Endodermal cell (in vitro differentiated cells): ENCODE measurements at regions not wholly inside any gene's neighbourhood (a gene's known extent, or its start where the extent isn't known, plus 50 kb on each side); places are given as distances from the start of the nearest gene placed in this dataset.

Experiments used
- DNase-seq: peaks from one replicate; pipeline ENCODE4 v3.0.0-alpha.2; 2017
- H3K27ac ChIP-seq: 2 replicates; pipeline ENCODE4 v1.5.1; 2013; ENCODE audit warnings: mild to moderate bottlenecking, low read depth, low read length, moderate library complexity
- H3K27me3 ChIP-seq: 2 replicates; pipeline ENCODE4 v1.6.1; 2013; ENCODE audit warnings: mild to moderate bottlenecking, low read length, moderate library complexity; ENCODE audit not compliant: insufficient read depth, control insufficient read depth, poor library complexity, severe bottlenecking
- H3K36me3 ChIP-seq: 2 replicates; pipeline ENCODE4 v1.7.0; 2013; ENCODE audit warnings: mild to moderate bottlenecking, low read length, moderate library complexity; ENCODE audit not compliant: control insufficient read depth, insufficient read depth
- H3K4me1 ChIP-seq: one replicate; pipeline ENCODE4 v1.7.0; 2013; ENCODE audit warnings: low read length; ENCODE audit not compliant: control insufficient read depth, insufficient read depth
- H3K4me3 ChIP-seq: 2 replicates; pipeline ENCODE4 v1.5.1; 2013; ENCODE audit warnings: mild to moderate bottlenecking, low read length, moderate library complexity
- H3K9ac ChIP-seq: 2 replicates; pipeline ENCODE4 v1.6.1; 2013; ENCODE audit warnings: mild to moderate bottlenecking, low read length, moderate library complexity; ENCODE audit not compliant: poor library complexity, severe bottlenecking; ENCODE audit errors: extremely low read depth
- H3K9me3 ChIP-seq: 2 replicates; pipeline ENCODE4 v1.6.1; 2013; ENCODE audit warnings: mild to moderate bottlenecking, low read length, moderate library complexity; ENCODE audit not compliant: control insufficient read depth
- H3K27ac Mint-ChIP-seq: 2 replicates; pipeline ENCODE4 v1.8.0; 2020; ENCODE audit warnings: mixed read lengths
- H3K27me3 Mint-ChIP-seq: 2 replicates; pipeline ENCODE4 v1.8.0; 2021; ENCODE audit warnings: mild to moderate bottlenecking, mixed read lengths; ENCODE audit not compliant: insufficient read depth
- H3K36me3 Mint-ChIP-seq: 2 replicates; pipeline ENCODE4 v1.8.0; 2020; ENCODE audit warnings: low read depth, mixed read lengths
- H3K4me1 Mint-ChIP-seq: 2 replicates; pipeline ENCODE4 v1.8.0; 2020; ENCODE audit warnings: mixed read lengths
- H3K4me3 Mint-ChIP-seq: 2 replicates; pipeline ENCODE4 v1.8.0; 2020; ENCODE audit warnings: mild to moderate bottlenecking, moderate library complexity, mixed read lengths
- H3K9me3 Mint-ChIP-seq: 2 replicates; pipeline ENCODE4 v1.8.0; 2020; ENCODE audit warnings: mild to moderate bottlenecking, mixed read lengths
- WGBS, 2 experiments: methylation state at CpG; one replicate each; pipeline versions ENCODE4 v1.1.5 to v1.1.7; 2013; ENCODE audit warnings: missing lambda C conversion rate in 2 of 2, mixed read lengths in 1 of 2; ENCODE audit not compliant: insufficient coverage in 1 of 2, insufficient read length in 1 of 2; 5-methylcytosine and 5-hydroxymethylcytosine counted together
- TF ChIP-seq, protein P1 (sequence below): fragments of 200-600 bp; sonication (generic); conservative IDR thresholded peaks from 2 replicates; pipeline ENCODE4 v1.5.0; 2021; ENCODE audit warnings: antibody characterized with exemption, mild to moderate bottlenecking

DNA sequence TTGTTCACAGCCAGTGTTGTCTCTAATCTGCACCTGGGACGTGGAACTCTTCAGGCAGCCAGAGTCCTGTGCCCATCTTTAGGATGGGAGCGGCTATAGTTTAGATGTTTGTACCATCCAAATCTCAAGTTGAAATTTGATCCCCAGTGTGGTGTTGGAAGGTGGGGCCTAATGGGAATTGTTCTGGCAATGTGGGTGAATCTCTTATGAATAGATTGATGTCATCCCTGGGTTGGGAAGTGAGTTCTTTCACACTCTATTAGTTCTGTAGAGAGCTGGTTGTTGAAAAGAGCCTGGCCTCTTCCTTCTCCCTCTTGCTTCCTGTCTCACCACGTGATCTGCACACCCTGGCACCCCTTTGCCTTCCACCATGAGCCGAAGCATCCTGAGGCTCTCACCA, 300.9 kb downstream of the TXNL1 start:
- no peak for DNase-seq
- Histone ChIP-seq H3K4me1 (no peaks in the 10 kb centered on the region), H3K27ac (no peak overlapping the region), H3K9ac (no peak overlapping the region), H3K36me3 (no peaks in the 10 kb centered on the region), H3K27me3 (no peaks in the 10 kb centered on the region), H3K9me3 (no peaks in the 10 kb centered on the region), H3K4me3 (no peak overlapping the region)
- no peaks in the 10 kb centered on the region for H3K27me3 Mint-ChIP-seq
- no peaks in the 10 kb centered on the region for H3K4me1 Mint-ChIP-seq
- H3K27ac Mint-ChIP-seq: no peak overlapping the region
- TF ChIP-seq, protein P1, sequence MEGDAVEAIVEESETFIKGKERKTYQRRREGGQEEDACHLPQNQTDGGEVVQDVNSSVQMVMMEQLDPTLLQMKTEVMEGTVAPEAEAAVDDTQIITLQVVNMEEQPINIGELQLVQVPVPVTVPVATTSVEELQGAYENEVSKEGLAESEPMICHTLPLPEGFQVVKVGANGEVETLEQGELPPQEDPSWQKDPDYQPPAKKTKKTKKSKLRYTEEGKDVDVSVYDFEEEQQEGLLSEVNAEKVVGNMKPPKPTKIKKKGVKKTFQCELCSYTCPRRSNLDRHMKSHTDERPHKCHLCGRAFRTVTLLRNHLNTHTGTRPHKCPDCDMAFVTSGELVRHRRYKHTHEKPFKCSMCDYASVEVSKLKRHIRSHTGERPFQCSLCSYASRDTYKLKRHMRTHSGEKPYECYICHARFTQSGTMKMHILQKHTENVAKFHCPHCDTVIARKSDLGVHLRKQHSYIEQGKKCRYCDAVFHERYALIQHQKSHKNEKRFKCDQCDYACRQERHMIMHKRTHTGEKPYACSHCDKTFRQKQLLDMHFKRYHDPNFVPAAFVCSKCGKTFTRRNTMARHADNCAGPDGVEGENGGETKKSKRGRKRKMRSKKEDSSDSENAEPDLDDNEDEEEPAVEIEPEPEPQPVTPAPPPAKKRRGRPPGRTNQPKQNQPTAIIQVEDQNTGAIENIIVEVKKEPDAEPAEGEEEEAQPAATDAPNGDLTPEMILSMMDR: no peak
- H3K9me3 Mint-ChIP-seq: peaks cover 4% of the 10 kb centered on the region
- WGBS, 2 experiments: 90% methylated on average over 3 to 4 of the region's 4 CpGs
- H3K36me3 Mint-ChIP-seq: no peaks in the 10 kb centered on the region
- H3K4me3 Mint-ChIP-seq: no peak overlapping the region

- Histone ChIP-seq H3K9me3 (no peaks in the 10 kb centered on the region), H3K36me3 (no peaks in the 10 kb centered on the region), H3K27me3 (no peaks in the 10 kb centered on the region), H3K4me1 (no peaks in the 10 kb centered on the region), H3K27ac (no peak overlapping the region), H3K4me3 (no peak overlapping the region), H3K9ac (no peak overlapping the region)
- H3K9me3 Mint-ChIP-seq: peaks cover 4% of the 10 kb centered on the region
- no peak overlapping the region for H3K4me3 Mint-ChIP-seq
- no peaks in the 10 kb centered on the region for H3K36me3 Mint-ChIP-seq
- DNase-seq: no peak
- H3K4me1 Mint-ChIP-seq: no peaks in the 10 kb centered on the region
- no peaks in the 10 kb centered on the region for H3K27me3 Mint-ChIP-seq
- TF ChIP-seq, protein P1: no peak
- H3K27ac Mint-ChIP-seq: no peak overlapping the region
- 100% methylated on average over 2 of the region's 2 CpGs; no CpG with 5 or more reads in 1 of the 2 experiments for WGBS, 2 experiments
These were observed 304.6 kb downstream of the TXNL1 start for GRCh38 chr18:56333839-56334238.

GRCh38 chr18:56333146-56333545, 305.2 kb downstream of the TXNL1 start:
- no peak overlapping the region for H3K4me3 Mint-ChIP-seq
- no peak overlapping the region for H3K9ac ChIP-seq
- no peak overlapping the region for H3K27ac Mint-ChIP-seq
- peaks cover 6% of the 10 kb centered on the region for H3K27me3 ChIP-seq
- peaks cover 4% of the 10 kb centered on the region for H3K9me3 Mint-ChIP-seq
- no peaks in the 10 kb centered on the region for H3K4me1 ChIP-seq
- no peaks in the 10 kb centered on the region for H3K36me3 ChIP-seq
- DNase-seq: no peak
- H3K27ac ChIP-seq: no peak overlapping the region
- H3K36me3 Mint-ChIP-seq: no peaks in the 10 kb centered on the region
- WGBS, 2 experiments: 93% methylated on average over 4 of the region's 4 CpGs
- no peaks in the 10 kb centered on the region for H3K27me3 Mint-ChIP-seq
- TF ChIP-seq, protein P1: no peak
- no peaks in the 10 kb centered on the region for H3K9me3 ChIP-seq
- H3K4me3 ChIP-seq: no peak overlapping the region
- no peaks in the 10 kb centered on the region for H3K4me1 Mint-ChIP-seq
